Mesenchymal stem cell (in vitro differentiated cells and primary cell): ENCODE measurements at regions not wholly inside any gene's neighbourhood (a gene's known extent, or its start where the extent isn't known, plus 50 kb on each side); places are given as distances from the start of the nearest gene placed in this dataset.

Experiments
- DNase-seq: peaks from one replicate; pipeline ENCODE4 v3.0.0-alpha.2; 2013
- H2AFZ ChIP-seq: one replicate; pipeline ENCODE4 v1.6.1; 2013; ENCODE audit warnings: low read depth, mild to moderate bottlenecking, control low read depth, inconsistent platforms, low read length, moderate library complexity
- H2AK5ac ChIP-seq: 2 replicates; pipeline ENCODE4 v1.6.1; 2013; ENCODE audit warnings: low read length, moderate library complexity, mild to moderate bottlenecking, inconsistent platforms; ENCODE audit not compliant: severe bottlenecking
- H2BK120ac ChIP-seq: one replicate; pipeline ENCODE4 v1.6.1; 2013; ENCODE audit warnings: low read depth, mild to moderate bottlenecking, inconsistent platforms, low read length, moderate library complexity
- H2BK12ac ChIP-seq, 2 experiments: one replicate each; pipeline ENCODE4 v1.6.1; 2013; ENCODE audit warnings: inconsistent platforms in 2 of 2, low read length in 2 of 2, mild to moderate bottlenecking in 2 of 2, moderate library complexity in 2 of 2, control low read depth in 1 of 2
- H2BK15ac ChIP-seq: one replicate; pipeline ENCODE4 v1.6.1; 2013; ENCODE audit warnings: mild to moderate bottlenecking, low read depth, inconsistent platforms; ENCODE audit not compliant: poor library complexity, severe bottlenecking
- H2BK5ac ChIP-seq: 2 replicates; pipeline ENCODE4 v1.6.1; 2013; ENCODE audit warnings: low read depth, mild to moderate bottlenecking, low read length, control low read depth, inconsistent platforms; ENCODE audit not compliant: poor library complexity, severe bottlenecking
- H3K14ac ChIP-seq, 2 experiments: one replicate each; pipeline ENCODE4 v1.6.1; 2013; ENCODE audit warnings: inconsistent platforms in 2 of 2, low read length in 2 of 2, control low read depth in 1 of 2, mild to moderate bottlenecking in 1 of 2, moderate library complexity in 1 of 2
- H3K18ac ChIP-seq, 2 experiments: one replicate each; pipeline ENCODE4 v1.6.1; 2013; ENCODE audit warnings: inconsistent platforms in 2 of 2, low read length in 2 of 2, control low read depth in 1 of 2, low read depth in 1 of 2, mild to moderate bottlenecking in 1 of 2
- H3K23ac ChIP-seq, 2 experiments: one replicate each; pipeline ENCODE4 v1.6.1; 2013; ENCODE audit warnings: inconsistent platforms in 2 of 2, low read length in 2 of 2, mild to moderate bottlenecking in 2 of 2, moderate library complexity in 2 of 2, control low read depth in 1 of 2
- H3K27ac ChIP-seq: 2 replicates; pipeline ENCODE4 v1.5.1; 2013; ENCODE audit warnings: mild to moderate bottlenecking, moderate library complexity, low read length, control low read depth, inconsistent platforms; ENCODE audit not compliant: poor library complexity, severe bottlenecking
- H3K27me3 ChIP-seq, 2 experiments: 2 replicates each; pipeline versions ENCODE4 v1.6.1 to v1.7.0; 2013; ENCODE audit warnings: low read length in 2 of 2, mild to moderate bottlenecking in 2 of 2, moderate library complexity in 2 of 2, control low read depth in 1 of 2, inconsistent platforms in 1 of 2; ENCODE audit not compliant: control insufficient read depth in 1 of 2, insufficient read depth in 1 of 2
- H3K36me3 ChIP-seq, 2 experiments: 2 replicates each; pipeline versions ENCODE4 v1.6.1 to v1.7.0; 2013; ENCODE audit warnings: low read length in 2 of 2, control low read depth in 1 of 2, inconsistent platforms in 1 of 2, low read depth in 1 of 2, mild to moderate bottlenecking in 1 of 2; ENCODE audit not compliant: insufficient read depth in 2 of 2, control insufficient read depth in 1 of 2
- H3K4ac ChIP-seq, 2 experiments: one replicate each; pipeline ENCODE4 v1.6.1; 2013; ENCODE audit warnings: inconsistent platforms in 2 of 2, low read length in 2 of 2, mild to moderate bottlenecking in 2 of 2, moderate library complexity in 2 of 2, control low read depth in 1 of 2, low read depth in 1 of 2
- H3K4me1 ChIP-seq: 2 replicates; pipeline ENCODE4 v1.6.1; 2013; ENCODE audit warnings: low read depth, low read length, control low read depth; ENCODE audit not compliant: control insufficient read depth, insufficient read depth
- H3K4me2 ChIP-seq: 2 replicates; pipeline ENCODE4 v1.6.1; 2013; ENCODE audit warnings: low read length, mild to moderate bottlenecking, inconsistent platforms; ENCODE audit not compliant: poor library complexity, severe bottlenecking
- H3K4me3 ChIP-seq, 2 experiments: 2 replicates each; pipeline versions ENCODE4 v1.5.1 to v1.7.0; 2013; ENCODE audit warnings: low read length in 2 of 2, mild to moderate bottlenecking in 2 of 2, control low read depth in 1 of 2, low read depth in 1 of 2; ENCODE audit not compliant: insufficient read depth in 1 of 2
- H3K79me1 ChIP-seq: replicated peaks from 2 replicates; pipeline ENCODE4 v1.6.1; 2013; ENCODE audit warnings: mild to moderate bottlenecking, control low read depth, low read length, inconsistent platforms; ENCODE audit not compliant: poor library complexity, severe bottlenecking
- H3K9ac ChIP-seq: 2 replicates; pipeline ENCODE4 v1.7.0; 2013; ENCODE audit warnings: mild to moderate bottlenecking, low read length, moderate library complexity
- H3K9me3 ChIP-seq: 2 replicates; pipeline ENCODE4 v1.7.0; 2013; ENCODE audit warnings: mild to moderate bottlenecking, low read length; ENCODE audit not compliant: control insufficient read depth
- H4K8ac ChIP-seq: one replicate; pipeline ENCODE4 v1.6.1; 2013; ENCODE audit warnings: inconsistent platforms, mild to moderate bottlenecking, low read length, moderate library complexity
- H4K91ac ChIP-seq: one replicate; pipeline ENCODE4 v1.6.1; 2013; ENCODE audit warnings: mild to moderate bottlenecking, low read length, inconsistent platforms
- WGBS: methylation state at CpG from one replicate; pipeline ENCODE4 v1.1.7; 2013; ENCODE audit warnings: mixed read lengths; 5-methylcytosine and 5-hydroxymethylcytosine counted together

DNA sequence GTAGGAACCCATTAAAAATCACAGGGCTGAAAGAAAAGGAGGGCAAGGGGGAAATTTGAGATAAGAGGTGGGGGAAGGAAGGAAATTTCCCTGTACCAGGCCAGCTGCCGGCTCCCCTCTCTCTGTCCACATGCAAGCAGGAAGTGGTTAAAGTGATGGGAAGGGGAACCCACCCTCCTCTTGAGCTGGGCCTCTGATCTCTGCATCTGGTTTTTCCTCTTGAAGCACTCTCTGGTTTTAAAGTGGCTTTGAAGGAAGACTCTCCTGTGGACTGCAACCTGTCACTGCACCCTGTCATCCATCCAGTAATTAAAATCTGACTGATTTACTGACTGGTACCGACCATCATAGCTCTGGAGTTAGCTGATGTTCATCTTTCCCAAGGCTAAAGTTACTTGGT is 239.6 kb downstream of the TSHZ3 start:
- DNase-seq = peak; percentile 48
- H2BK5ac ChIP-seq = no peak overlapping the region
- H3K79me1 ChIP-seq = no peaks in the 10 kb centered on the region
- H3K4me2 ChIP-seq = no peak overlapping the region
- H3K4me1 ChIP-seq = peaks cover 5% of the 10 kb centered on the region
- H3K9me3 ChIP-seq = no peaks in the 10 kb centered on the region
- H3K14ac ChIP-seq = no peak overlapping the region
- H3K27ac ChIP-seq = no peak overlapping the region
- H3K18ac ChIP-seq = no peak overlapping the region
- no peak overlapping the region for H2AFZ ChIP-seq
- no peak overlapping the region for H2BK12ac ChIP-seq
- H3K9ac ChIP-seq = no peak overlapping the region
- WGBS = 0% methylated on average over 1 of the region's 2 CpGs
- H2BK120ac ChIP-seq = no peak overlapping the region
- H3K4ac ChIP-seq = no peak overlapping the region
- H2BK15ac ChIP-seq = no peak overlapping the region
- no peak overlapping the region for H4K91ac ChIP-seq
- H3K27me3 ChIP-seq = peaks cover 0 to 6% of the 10 kb centered on the region in 2 experiments
- no peaks in the 10 kb centered on the region for H3K36me3 ChIP-seq
- no peak overlapping the region for H3K23ac ChIP-seq
- H4K8ac ChIP-seq = no peak overlapping the region
- H3K4me3 ChIP-seq = no peak overlapping the region
- H2AK5ac ChIP-seq = no peak overlapping the region

DNA sequence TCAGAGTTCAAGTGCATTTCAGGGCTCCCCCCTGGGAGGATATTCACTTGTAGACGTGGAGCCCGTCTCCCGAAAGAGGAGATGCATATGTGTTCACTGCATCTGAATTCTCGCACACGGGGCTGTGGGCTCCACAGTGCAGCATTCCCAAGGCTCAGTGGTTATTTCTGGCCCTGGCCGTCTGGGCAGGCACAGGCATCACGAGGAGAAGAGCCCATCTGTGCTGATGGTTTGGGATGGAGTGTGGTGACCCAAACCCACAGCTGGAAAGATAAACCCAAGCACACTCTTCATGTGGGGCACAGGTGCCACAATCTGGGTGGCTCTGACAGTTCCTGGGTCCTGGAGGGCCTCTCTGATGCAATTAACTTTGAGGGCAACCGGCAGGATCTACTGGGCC is 242.1 kb downstream of the TSHZ3 start:
- H4K8ac ChIP-seq = no peak overlapping the region
- no peak overlapping the region for H3K4me3 ChIP-seq
- DNase-seq = no peak
- no peak overlapping the region for H3K4me2 ChIP-seq
- H4K91ac ChIP-seq = no peak overlapping the region
- H2BK120ac ChIP-seq = no peak overlapping the region
- H2BK12ac ChIP-seq = peak overlapping the region in 1 of 2 experiments; percentile 34
- H3K79me1 ChIP-seq = no peaks in the 10 kb centered on the region
- peaks cover 12% of the 10 kb centered on the region for H3K4me1 ChIP-seq
- peak overlapping the region; percentile 71 for H2AK5ac ChIP-seq
- no peak overlapping the region for H3K9ac ChIP-seq
- no peak overlapping the region for H3K23ac ChIP-seq
- no peaks in the 10 kb centered on the region for H3K9me3 ChIP-seq
- H2BK15ac ChIP-seq = no peak overlapping the region
- H3K4ac ChIP-seq = no peak overlapping the region
- H3K18ac ChIP-seq = peak overlapping the region in 1 of 2 experiments; percentile 42
- no peak overlapping the region for H2AFZ ChIP-seq
- no peak overlapping the region for H3K27ac ChIP-seq
- peak overlapping the region in 1 of 2 experiments; percentile 11 for H3K14ac ChIP-seq
- no peaks in the 10 kb centered on the region for H3K36me3 ChIP-seq
- peaks cover 0 to 6% of the 10 kb centered on the region in 2 experiments for H3K27me3 ChIP-seq
- H2BK5ac ChIP-seq = no peak overlapping the region
- WGBS = 92% methylated on average over 8 of the region's 8 CpGs

DNA sequence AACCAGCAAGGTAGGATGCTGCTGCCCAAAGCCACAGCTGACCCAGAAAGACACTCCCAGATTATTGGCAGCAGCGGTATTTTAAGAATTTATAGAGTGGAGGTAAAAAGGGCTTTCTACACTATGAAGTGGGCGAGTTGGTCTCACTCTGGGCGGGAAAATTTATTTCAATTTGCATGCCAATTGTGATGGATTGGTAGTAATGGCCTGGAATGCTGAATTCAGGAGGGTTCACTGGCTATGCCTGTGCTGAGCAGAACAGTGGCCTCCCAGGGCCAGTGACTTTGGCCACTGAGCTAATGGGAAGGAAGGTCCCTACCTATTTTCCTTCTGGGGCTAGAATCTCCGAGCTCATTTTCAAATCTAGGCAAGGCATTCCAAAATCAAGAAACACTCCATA is 243.5 kb downstream of the TSHZ3 start:
- Histone ChIP-seq H3K18ac (no peak overlapping the region), H2BK15ac (no peak overlapping the region), H4K91ac (no peak overlapping the region), H3K9ac (no peak overlapping the region), H3K79me1 (no peaks in the 10 kb centered on the region), H2AFZ (no peak overlapping the region), H3K27me3 (peaks cover 0 to 6% of the 10 kb centered on the region in 2 experiments), H2AK5ac (peak overlapping the region; percentile 20), H3K27ac (no peak overlapping the region), H4K8ac (no peak overlapping the region), H3K14ac (no peak overlapping the region), H3K36me3 (no peaks in the 10 kb centered on the region), H2BK12ac (peak overlapping the region in 1 of 2 experiments; percentile 27), H3K23ac (no peak overlapping the region), H2BK5ac (no peak overlapping the region), H3K4me2 (no peak overlapping the region), H3K9me3 (no peaks in the 10 kb centered on the region), H3K4ac (no peak overlapping the region), H2BK120ac (no peak overlapping the region), H3K4me1 (peaks cover 14% of the 10 kb centered on the region), H3K4me3 (no peak overlapping the region)
- 88% methylated on average over 4 of the region's 4 CpGs for WGBS
- no peak for DNase-seq

DNA sequence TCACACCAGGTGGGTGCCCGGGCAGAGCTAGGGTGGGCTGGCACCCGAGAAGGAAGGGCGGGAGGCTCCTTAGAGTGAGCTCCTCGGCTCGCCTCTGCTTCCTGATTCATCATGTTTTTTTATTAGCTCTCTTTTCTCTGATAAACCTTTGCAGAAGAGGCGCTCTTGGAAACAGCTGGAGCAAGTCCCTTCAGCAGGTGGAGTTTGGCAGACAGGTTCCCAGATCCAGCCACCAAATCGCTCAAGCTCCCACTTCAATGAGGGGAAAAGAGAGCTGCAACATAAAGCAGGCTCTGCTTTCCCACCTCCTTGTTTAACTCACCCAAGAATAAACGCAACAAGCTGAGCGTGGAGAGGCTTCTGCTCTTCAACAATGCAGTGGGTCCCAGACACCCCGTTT is 244.8 kb downstream of the TSHZ3 start:
- H3K9ac ChIP-seq = no peak overlapping the region
- DNase-seq = no peak
- 90% methylated on average over 9 of the region's 10 CpGs for WGBS
- H2AK5ac ChIP-seq = peak overlapping the region; percentile 20
- H3K14ac ChIP-seq = no peak overlapping the region
- peak overlapping the region; percentile 26 for H2BK15ac ChIP-seq
- H2BK5ac ChIP-seq = no peak overlapping the region
- H3K27me3 ChIP-seq = peaks cover 0 to 4% of the 10 kb centered on the region in 2 experiments
- H3K79me1 ChIP-seq = no peaks in the 10 kb centered on the region
- peak overlapping the region; percentile 12 for H4K8ac ChIP-seq
- H3K23ac ChIP-seq = no peak overlapping the region
- no peak overlapping the region for H4K91ac ChIP-seq
- H3K9me3 ChIP-seq = no peaks in the 10 kb centered on the region
- peak overlapping the region in 1 of 2 experiments; percentile 93 for H2BK12ac ChIP-seq
- H3K18ac ChIP-seq = no peak overlapping the region
- no peak overlapping the region for H3K4me2 ChIP-seq
- no peak overlapping the region for H3K4me3 ChIP-seq
- H2AFZ ChIP-seq = no peak overlapping the region
- no peaks in the 10 kb centered on the region for H3K36me3 ChIP-seq
- no peak overlapping the region for H3K27ac ChIP-seq
- no peak overlapping the region for H3K4ac ChIP-seq
- no peak overlapping the region for H2BK120ac ChIP-seq
- H3K4me1 ChIP-seq = peaks cover 21% of the 10 kb centered on the region
